ENCODE measurements at regions not wholly inside any gene's neighbourhood (a gene's known extent, or its start where the extent isn't known, plus 50 kb on each side); places are given as distances from the start of the nearest gene placed in this dataset.
"Not testable (repeated sequence)": the region's sequence is repeated elsewhere in the genome, so short reads cannot be mapped to it uniquely, and the experiment has no call there.

DNA sequence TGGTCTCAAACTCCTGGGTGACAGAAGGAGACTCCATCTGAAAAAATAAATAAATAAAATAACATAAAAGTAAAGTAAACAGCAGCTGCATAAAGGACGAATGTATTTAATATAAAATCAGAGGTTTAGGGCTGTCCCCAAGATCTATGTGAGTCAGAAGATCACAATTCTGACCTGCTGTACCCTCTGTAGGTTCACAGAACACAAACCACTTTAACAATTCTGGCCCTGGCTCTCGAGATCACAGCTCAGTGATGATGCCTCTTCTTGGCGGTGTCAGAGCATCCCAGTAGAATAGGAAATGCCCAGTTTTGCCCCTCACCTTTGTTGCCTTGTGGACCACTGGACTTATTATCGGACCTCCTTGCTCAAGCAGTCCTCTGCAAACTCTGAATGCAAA lies 380.9 kb downstream of the TLE1 start:
- H3K27me3 Mint-ChIP-seq: no peaks in the 10 kb centered on the region

DNA sequence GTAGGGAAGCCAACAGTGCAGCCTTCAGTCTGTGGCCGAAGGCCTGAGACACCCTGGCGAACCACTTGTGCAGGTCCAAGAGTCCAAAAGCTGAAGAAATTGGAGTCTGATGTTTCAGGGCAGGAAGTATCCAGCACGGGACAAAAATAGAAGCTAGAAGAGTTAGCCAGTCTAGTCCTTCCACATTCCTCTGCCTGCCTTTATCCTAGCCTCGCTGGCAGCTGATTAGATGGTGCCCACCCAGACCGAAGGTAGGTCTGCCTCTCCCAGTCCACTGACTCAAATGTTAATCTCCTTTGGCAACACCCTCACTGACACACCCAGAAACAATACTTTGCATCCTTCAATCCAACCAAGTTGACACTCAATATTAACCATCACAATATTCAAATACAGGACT lies 381.6 kb downstream of the TLE1 start:
- H3K4me3 ChIP-seq (ENCODE audit: low read length); H3K36me3 ChIP-seq (ENCODE audit: insufficient read depth, low read length); intact Hi-C loops (cut with DNase I, micrococcal nuclease); H3K27me3 Mint-ChIP-seq; H3K27me3 ChIP-seq (ENCODE audit: control insufficient read depth in 1 of 2, insufficient read depth in 2 of 2, low read length in 2 of 2); ATAC-seq (ENCODE audit: poor library complexity); CTCF ChIA-PET; POLR2A ChIA-PET; H3K27ac ChIP-seq (ENCODE audit: low read depth in 1 of 2, low read length in 2 of 2); H3K36me3 Mint-ChIP-seq (ENCODE audit: low read depth); H3K4me3 Mint-ChIP-seq; H3K9me3 Mint-ChIP-seq; H3K27ac Mint-ChIP-seq; H3K4me1 Mint-ChIP-seq (ENCODE audit: low read depth); DNase-seq; H3K4me1 ChIP-seq (ENCODE audit: insufficient read depth, low read length): not testable (repeated sequence)
- H3K9me3 ChIP-seq (ENCODE audit: control insufficient read depth in 1 of 2, insufficient read depth in 1 of 2, low read length in 2 of 2): peaks cover 0 to 18% of the 10 kb centered on the region in 2 experiments

More for the DNA sequence above, 380.9 kb downstream of the TLE1 start:
- POLR2A ChIA-PET: no interaction called here
- H3K27ac Mint-ChIP-seq: no peak overlapping the region
- H3K36me3 Mint-ChIP-seq (ENCODE audit: low read depth): no peaks in the 10 kb centered on the region
- Histone ChIP-seq H3K4me1 (ENCODE audit: insufficient read depth, low read length) (no peaks in the 10 kb centered on the region), H3K27ac (ENCODE audit: low read depth in 1 of 2, low read length in 2 of 2) (no peak overlapping the region), H3K4me3 (ENCODE audit: low read length) (no peak overlapping the region), H3K27me3 (ENCODE audit: control insufficient read depth in 1 of 2, insufficient read depth in 2 of 2, low read length in 2 of 2) (no peaks in the 10 kb centered on the region), H3K9me3 (ENCODE audit: control insufficient read depth in 1 of 2, insufficient read depth in 1 of 2, low read length in 2 of 2) (peaks cover 0 to 18% of the 10 kb centered on the region in 2 experiments), H3K36me3 (ENCODE audit: insufficient read depth, low read length) (no peaks in the 10 kb centered on the region)
- ATAC-seq (ENCODE audit: poor library complexity) (no peak), DNase-seq (no peak)
- no peaks in the 10 kb centered on the region for H3K4me1 Mint-ChIP-seq (ENCODE audit: low read depth)
- H3K4me3 Mint-ChIP-seq: no peak overlapping the region
- H3K9me3 Mint-ChIP-seq: peaks cover 9% of the 10 kb centered on the region
- intact Hi-C loops (cut with DNase I, micrococcal nuclease): no loop called here
- no peak for TF ChIP-seq CTCF (IDR thresholded peaks at IDR 0.05)
- CTCF ChIA-PET: no interaction called here

DNA sequence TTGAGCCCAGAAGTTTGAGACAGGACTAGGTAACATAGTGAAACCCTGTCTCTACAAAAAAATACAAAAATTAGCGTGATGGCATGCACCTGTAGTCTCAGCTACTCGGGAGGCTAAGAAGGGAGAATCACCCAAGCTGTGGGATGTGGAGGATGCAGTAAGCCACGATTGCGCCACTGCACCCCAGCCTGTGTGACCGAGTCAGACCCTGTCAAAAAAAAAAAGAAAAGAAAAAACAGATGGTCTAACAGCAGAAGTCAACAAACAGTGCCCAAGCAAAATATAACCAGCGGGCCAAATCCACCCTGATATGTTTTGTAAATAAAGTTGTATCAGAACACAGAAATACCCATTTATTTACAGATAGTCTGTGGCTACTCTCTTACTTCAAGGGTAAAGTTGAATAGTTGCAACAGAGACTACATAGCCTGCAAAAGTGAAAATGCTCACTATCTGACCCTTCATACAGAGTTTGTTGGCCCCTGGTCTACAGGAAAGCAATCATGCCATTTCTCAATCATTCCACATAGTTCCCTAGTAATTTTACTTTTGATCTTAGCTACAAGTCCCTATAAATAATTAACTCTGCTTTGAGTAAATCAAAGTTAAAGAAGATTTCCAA lies 383.7 kb downstream of the TLE1 start:
- Mint-ChIP-seq H3K4me3 (no peak overlapping the region), H3K36me3 (ENCODE audit: low read depth) (no peaks in the 10 kb centered on the region), H3K27me3 (no peaks in the 10 kb centered on the region), H3K27ac (no peak overlapping the region), H3K9me3 (peaks cover 6% of the 10 kb centered on the region), H3K4me1 (ENCODE audit: low read depth) (no peaks in the 10 kb centered on the region)
- no peak for DNase-seq
- ChIA-PET CTCF (no interaction called here), POLR2A (no interaction called here)
- TF ChIP-seq CTCF (IDR thresholded peaks at IDR 0.05): no peak
- H3K9me3 ChIP-seq (ENCODE audit: control insufficient read depth in 1 of 2, insufficient read depth in 1 of 2, low read length in 2 of 2): peaks cover 0 to 11% of the 10 kb centered on the region in 2 experiments
- no peak overlapping the region for H3K27ac ChIP-seq (ENCODE audit: low read depth in 1 of 2, low read length in 2 of 2)
- intact Hi-C loops (cut with DNase I, micrococcal nuclease): no loop called here
- no peak overlapping the region for H3K4me3 ChIP-seq (ENCODE audit: low read length)
- no peaks in the 10 kb centered on the region for H3K36me3 ChIP-seq (ENCODE audit: insufficient read depth, low read length)
- ATAC-seq (ENCODE audit: poor library complexity): no peak
- H3K4me1 ChIP-seq (ENCODE audit: insufficient read depth, low read length): no peaks in the 10 kb centered on the region
- no peaks in the 10 kb centered on the region for H3K27me3 ChIP-seq (ENCODE audit: control insufficient read depth in 1 of 2, insufficient read depth in 2 of 2, low read length in 2 of 2)

- TF ChIP-seq CTCF (IDR thresholded peaks at IDR 0.05): no peak
- H3K4me3 ChIP-seq (ENCODE audit: low read length): no peak overlapping the region
- no peak overlapping the region for H3K4me3 Mint-ChIP-seq
- no peak overlapping the region for H3K27ac ChIP-seq (ENCODE audit: low read depth in 1 of 2, low read length in 2 of 2)
- H3K27me3 ChIP-seq (ENCODE audit: control insufficient read depth in 1 of 2, insufficient read depth in 2 of 2, low read length in 2 of 2): no peaks in the 10 kb centered on the region
- intact Hi-C loops (cut with DNase I, micrococcal nuclease): no loop called here
- H3K36me3 ChIP-seq (ENCODE audit: insufficient read depth, low read length): no peaks in the 10 kb centered on the region
- peaks cover 0 to 11% of the 10 kb centered on the region in 2 experiments for H3K9me3 ChIP-seq (ENCODE audit: control insufficient read depth in 1 of 2, insufficient read depth in 1 of 2, low read length in 2 of 2)
- CTCF ChIA-PET: no interaction called here
- H3K36me3 Mint-ChIP-seq (ENCODE audit: low read depth): no peaks in the 10 kb centered on the region
- POLR2A ChIA-PET: no interaction called here
- no peaks in the 10 kb centered on the region for H3K4me1 ChIP-seq (ENCODE audit: insufficient read depth, low read length)
- no peaks in the 10 kb centered on the region for H3K27me3 Mint-ChIP-seq
- no peak for ATAC-seq (ENCODE audit: poor library complexity)
- no peak for DNase-seq
- peaks cover 6% of the 10 kb centered on the region for H3K9me3 Mint-ChIP-seq
- no peak overlapping the region for H3K27ac Mint-ChIP-seq
- H3K4me1 Mint-ChIP-seq (ENCODE audit: low read depth): no peaks in the 10 kb centered on the region
These were observed 385.7 kb downstream of the TLE1 start for GRCh38 chr9:81303658-81304057.

Measured in CD4-positive, alpha-beta T cell (primary cell).